GM12891 (cell line): ENCODE measurements at regions not wholly inside any gene's neighbourhood (a gene's known extent, or its start where the extent isn't known, plus 50 kb on each side); places are given as distances from the start of the nearest gene placed in this dataset.

ENCODE experiments used
- DNase-seq: peaks from one replicate; pipeline ENCODE4 v3.0.0; 2011; ENCODE audit warnings: low spot score; ENCODE audit not compliant: insufficient read length
- FAIRE-seq: peaks from 2 replicates; lab custom pipeline; 2011; peaks lifted over from hg19 to GRCh38; lab: Jason Lieb, UNC
- PAX5 ChIP-seq: IDR thresholded peaks from 2 replicates; pipeline ENCODE4 v1.6.1; 2011; ENCODE audit warnings: low read length, moderate library complexity, mild to moderate bottlenecking; ENCODE audit not compliant: insufficient read depth, severe bottlenecking
- POLR2A ChIP-seq: IDR thresholded peaks from 2 replicates; pipeline ENCODE4 v1.6.1; 2011; ENCODE audit warnings: low read depth, low read length, control low read depth
- POLR2AphosphoS5 ChIP-seq: IDR thresholded peaks from 2 replicates; pipeline ENCODE4 v1.6.1; 2011; ENCODE audit warnings: low read depth, low read length, control low read depth
- POU2F2 ChIP-seq: IDR thresholded peaks from 2 replicates; pipeline ENCODE4 v1.6.1; 2011; ENCODE audit warnings: low read depth, mild to moderate bottlenecking, control low read depth, low read length, moderate library complexity
- SPI1 ChIP-seq: IDR thresholded peaks from 2 replicates; pipeline ENCODE4 v1.6.1; 2011; ENCODE audit warnings: low read depth, low read length, control low read depth
- TAF1 ChIP-seq: IDR thresholded peaks from 2 replicates; pipeline ENCODE4 v1.6.1; 2011; ENCODE audit warnings: low read depth, low read length, control low read depth

- TF ChIP-seq TAF1 (no peak), POLR2A (no peak), POU2F2 (no peak), PAX5 (no peak), SPI1 (no peak), POLR2AphosphoS5 (no peak)
- DNase-seq (no peak), FAIRE-seq (no peak)
Measured at GRCh38 chr4:82043081-82043808, 330.5 kb downstream of the HNRNPD start.

GRCh38 chr4:82042042-82042441 lies 331.7 kb downstream of the HNRNPD start:
- DNase-seq, result no peak
- TF ChIP-seq TAF1 (no peak), POLR2AphosphoS5 (no peak), POU2F2 (no peak), SPI1 (no peak), POLR2A (no peak), PAX5 (no peak)
- FAIRE-seq, result no peak

- no peak for TF ChIP-seq PAX5
- TF ChIP-seq POLR2A, result no peak
- TF ChIP-seq POLR2AphosphoS5, result no peak
- no peak for TF ChIP-seq TAF1
- TF ChIP-seq SPI1, result no peak
- DNase-seq (no peak), FAIRE-seq (no peak)
Measured at GRCh38 chr4:82038936-82039335, 334.9 kb downstream of the HNRNPD start.

GRCh38 chr4:82036181-82036580 lies 337.6 kb downstream of the HNRNPD start:
- no peak for TF ChIP-seq POLR2AphosphoS5
- TF ChIP-seq SPI1, result no peak
- no peak for TF ChIP-seq PAX5
- TF ChIP-seq POU2F2, result no peak
- TF ChIP-seq POLR2A, result no peak
- no peak for TF ChIP-seq TAF1
- FAIRE-seq (no peak), DNase-seq (no peak)

- DNase-seq (no peak), FAIRE-seq (no peak)
- no peak for TF ChIP-seq POLR2AphosphoS5
- no peak for TF ChIP-seq POU2F2
- TF ChIP-seq POLR2A, result no peak
- no peak for TF ChIP-seq PAX5
- no peak for TF ChIP-seq TAF1
- TF ChIP-seq SPI1, result no peak
Measured at GRCh38 chr4:82034878-82035277, 338.9 kb downstream of the HNRNPD start.

GRCh38 chr4:82033862-82034261 lies 339.9 kb downstream of the HNRNPD start:
- no peak for FAIRE-seq
- no peak for DNase-seq
- TF ChIP-seq PAX5 (no peak), TAF1 (no peak), POLR2A (no peak), SPI1 (no peak), POU2F2 (no peak), POLR2AphosphoS5 (no peak)

GRCh38 chr4:82031376-82031927 lies 342.3 kb downstream of the HNRNPD start:
- DNase-seq (no peak), FAIRE-seq (no peak)
- no peak for TF ChIP-seq SPI1
- no peak for TF ChIP-seq POLR2AphosphoS5
- no peak for TF ChIP-seq POU2F2

- peak; percentile 5 for DNase-seq
Measured at GRCh38 chr4:82017680-82018079, 356.1 kb downstream of the HNRNPD start.

GRCh38 chr4:82005158-82005557 lies 368.6 kb downstream of the HNRNPD start:
- FAIRE-seq (no peak), DNase-seq (no peak)
- TF ChIP-seq TAF1 (no peak), SPI1 (no peak)

More at GRCh38 chr4:82017680-82018079, 356.1 kb downstream of the HNRNPD start:
- FAIRE-seq, result no peak
- TF ChIP-seq POLR2A (no peak), PAX5 (no peak), SPI1 (no peak), TAF1 (no peak), POLR2AphosphoS5 (no peak), POU2F2 (no peak)

GRCh38 chr4:81997313-81997712 lies 376.5 kb downstream of the HNRNPD start:
- DNase-seq (no peak), FAIRE-seq (no peak)
- TF ChIP-seq PAX5 (no peak), SPI1 (no peak), TAF1 (no peak), POLR2A (no peak), POU2F2 (no peak), POLR2AphosphoS5 (no peak)

- FAIRE-seq, result no peak
- TF ChIP-seq TAF1, result no peak
- TF ChIP-seq POLR2AphosphoS5, result no peak
- no peak for TF ChIP-seq POU2F2
- no peak for DNase-seq
Measured at GRCh38 chr4:81990898-81991297, 382.9 kb downstream of the HNRNPD start.

GRCh38 chr4:81990211-81990610 lies 383.6 kb downstream of the HNRNPD start:
- DNase-seq, result no peak
- FAIRE-seq, result no peak
- TF ChIP-seq PAX5 (no peak), TAF1 (no peak), POLR2A (no peak), POU2F2 (no peak), POLR2AphosphoS5 (no peak), SPI1 (no peak)
